GM10266 (cell line): ENCODE measurements at regions not wholly inside any gene's neighbourhood (a gene's known extent, or its start where the extent isn't known, plus 50 kb on each side); places are given as distances from the start of the nearest gene placed in this dataset.

ENCODE experiments used
- DNase-seq: peaks from one replicate; pipeline ENCODE4 v3.0.0; 2012; ENCODE audit errors: extremely low spot score
- CTCF ChIP-seq: IDR thresholded peaks from 2 replicates; pipeline ENCODE4 v1.5.1; 2012; ENCODE audit warnings: mild to moderate bottlenecking, low read depth; ENCODE audit not compliant: control insufficient read depth, insufficient read depth; ENCODE audit errors: missing control alignments

- no peak for TF ChIP-seq CTCF
- no peak for DNase-seq
Observed at GRCh38 chr19:33876192-33876591, 79.5 kb downstream of the KCTD15 start.

GRCh38 chr19:33878030-33878544 is 81.4 kb downstream of the KCTD15 start:
- no peak for DNase-seq
- no peak for TF ChIP-seq CTCF

- DNase-seq, result no peak
- no peak for TF ChIP-seq CTCF
Observed at GRCh38 chr19:33878910-33879810, 82.5 kb downstream of the KCTD15 start.

GRCh38 chr19:33879818-33880575 is 83.3 kb downstream of the KCTD15 start:
- DNase-seq, result no peak
- TF ChIP-seq CTCF, result no peak

- no peak for DNase-seq
- TF ChIP-seq CTCF, result no peak
Observed at GRCh38 chr19:33883859-33884519, 87.3 kb downstream of the KCTD15 start.

- TF ChIP-seq CTCF, result no peak
- DNase-seq, result no peak
Observed at GRCh38 chr19:33885236-33885635, 88.6 kb downstream of the KCTD15 start.

- no peak for DNase-seq
- no peak for TF ChIP-seq CTCF
Observed at GRCh38 chr19:33887891-33888290, 91.2 kb downstream of the KCTD15 start.
